Breast epithelium (tissue), 3 donors: ENCODE measurements at regions not wholly inside any gene's neighbourhood (a gene's known extent, or its start where the extent isn't known, plus 50 kb on each side); places are given as distances from the start of the nearest gene placed in this dataset.

ENCODE experiments used
- POLR2A ChIP-seq: fragments of 450-650 bp; IDR thresholded peaks from one replicate; pipeline ENCODE4 v1.6.1; 2016; ENCODE audit warnings: antibody characterized with exemption, mild to moderate bottlenecking, moderate library complexity
- POLR2AphosphoS5 ChIP-seq, 3 donors: sonication (generic); formaldehyde crosslinking; IDR thresholded peaks; one replicate each; pipeline ENCODE4 v1.6.1; 2017; ENCODE audit warnings: antibody characterized with exemption in 3 of 3
- TF ChIP-seq, protein P1 (sequence below), 3 donors: fragments of 450-650 bp; IDR thresholded peaks; one replicate each; pipeline ENCODE4 v1.5.1; 2016 to 2017; ENCODE audit warnings: antibody characterized with exemption in 3 of 3, mild to moderate bottlenecking in 3 of 3, moderate library complexity in 3 of 3

DNA sequence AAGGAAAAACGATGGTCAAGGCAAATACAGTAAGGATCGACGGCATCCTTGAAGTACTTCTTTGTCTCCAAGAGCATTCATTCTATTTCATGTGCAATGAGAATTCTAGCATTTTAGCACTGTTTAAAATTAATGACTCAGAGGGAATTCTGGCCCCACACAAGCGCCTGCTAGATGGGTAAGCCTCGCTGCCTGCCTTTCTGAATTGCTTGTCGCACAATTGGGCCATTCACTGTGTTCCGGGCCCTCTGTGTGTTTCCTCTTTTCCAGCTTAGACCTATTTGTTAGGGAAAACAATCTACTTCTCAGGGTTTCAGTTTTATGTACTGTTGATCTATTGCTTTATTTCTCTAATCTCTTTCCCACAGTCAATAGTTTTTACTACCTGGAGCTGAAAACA lies 204.7 kb upstream of the ZNF32 start:
- no peak for TF ChIP-seq POLR2AphosphoS5 (IDR thresholded peaks at IDR 0.05)
- TF ChIP-seq, protein P1, sequence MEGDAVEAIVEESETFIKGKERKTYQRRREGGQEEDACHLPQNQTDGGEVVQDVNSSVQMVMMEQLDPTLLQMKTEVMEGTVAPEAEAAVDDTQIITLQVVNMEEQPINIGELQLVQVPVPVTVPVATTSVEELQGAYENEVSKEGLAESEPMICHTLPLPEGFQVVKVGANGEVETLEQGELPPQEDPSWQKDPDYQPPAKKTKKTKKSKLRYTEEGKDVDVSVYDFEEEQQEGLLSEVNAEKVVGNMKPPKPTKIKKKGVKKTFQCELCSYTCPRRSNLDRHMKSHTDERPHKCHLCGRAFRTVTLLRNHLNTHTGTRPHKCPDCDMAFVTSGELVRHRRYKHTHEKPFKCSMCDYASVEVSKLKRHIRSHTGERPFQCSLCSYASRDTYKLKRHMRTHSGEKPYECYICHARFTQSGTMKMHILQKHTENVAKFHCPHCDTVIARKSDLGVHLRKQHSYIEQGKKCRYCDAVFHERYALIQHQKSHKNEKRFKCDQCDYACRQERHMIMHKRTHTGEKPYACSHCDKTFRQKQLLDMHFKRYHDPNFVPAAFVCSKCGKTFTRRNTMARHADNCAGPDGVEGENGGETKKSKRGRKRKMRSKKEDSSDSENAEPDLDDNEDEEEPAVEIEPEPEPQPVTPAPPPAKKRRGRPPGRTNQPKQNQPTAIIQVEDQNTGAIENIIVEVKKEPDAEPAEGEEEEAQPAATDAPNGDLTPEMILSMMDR (IDR thresholded peaks at IDR 0.05), result no peak
- TF ChIP-seq POLR2A, result no peak
